ENCODE measurements at regions not wholly inside any gene's neighbourhood (a gene's known extent, or its start where the extent isn't known, plus 50 kb on each side); places are given as distances from the start of the nearest gene placed in this dataset.

DNA sequence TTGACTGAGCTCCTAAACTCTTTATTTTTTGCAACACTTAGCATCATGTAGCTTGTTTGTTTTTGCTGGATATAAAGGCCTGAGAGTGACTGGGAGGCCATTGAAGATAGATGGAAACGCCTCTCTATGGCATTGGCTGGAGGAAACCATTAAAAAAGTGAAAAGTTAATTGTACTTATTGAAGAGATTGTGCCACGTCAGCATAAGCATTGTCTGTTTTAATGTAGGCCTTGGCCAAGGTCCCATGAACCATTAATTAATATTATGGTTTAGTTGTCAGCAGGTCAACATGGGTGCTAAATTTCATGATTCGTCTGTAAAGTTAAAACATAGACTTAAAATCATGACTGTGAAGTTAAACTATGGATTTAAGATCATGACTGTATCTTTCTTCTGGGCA is 178.6 kb downstream of the GATA3 start:
- WGBS, 2 donors: 86 to 88% methylated on average over 3 of the region's 3 CpGs

GRCh38 chr10:8233832-8234259 is 179.4 kb downstream of the GATA3 start:
- TF ChIP-seq, protein P1, sequence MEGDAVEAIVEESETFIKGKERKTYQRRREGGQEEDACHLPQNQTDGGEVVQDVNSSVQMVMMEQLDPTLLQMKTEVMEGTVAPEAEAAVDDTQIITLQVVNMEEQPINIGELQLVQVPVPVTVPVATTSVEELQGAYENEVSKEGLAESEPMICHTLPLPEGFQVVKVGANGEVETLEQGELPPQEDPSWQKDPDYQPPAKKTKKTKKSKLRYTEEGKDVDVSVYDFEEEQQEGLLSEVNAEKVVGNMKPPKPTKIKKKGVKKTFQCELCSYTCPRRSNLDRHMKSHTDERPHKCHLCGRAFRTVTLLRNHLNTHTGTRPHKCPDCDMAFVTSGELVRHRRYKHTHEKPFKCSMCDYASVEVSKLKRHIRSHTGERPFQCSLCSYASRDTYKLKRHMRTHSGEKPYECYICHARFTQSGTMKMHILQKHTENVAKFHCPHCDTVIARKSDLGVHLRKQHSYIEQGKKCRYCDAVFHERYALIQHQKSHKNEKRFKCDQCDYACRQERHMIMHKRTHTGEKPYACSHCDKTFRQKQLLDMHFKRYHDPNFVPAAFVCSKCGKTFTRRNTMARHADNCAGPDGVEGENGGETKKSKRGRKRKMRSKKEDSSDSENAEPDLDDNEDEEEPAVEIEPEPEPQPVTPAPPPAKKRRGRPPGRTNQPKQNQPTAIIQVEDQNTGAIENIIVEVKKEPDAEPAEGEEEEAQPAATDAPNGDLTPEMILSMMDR (IDR thresholded peaks at IDR 0.05): no peak
- no peak for TF ChIP-seq POLR2A (IDR thresholded peaks at IDR 0.05)
- no peak for DNase-seq
- intact Hi-C loops (cut with DNase I): no loop called here
- Histone ChIP-seq H3K36me3 (no peaks in the 10 kb centered on the region), H3K4me3 (replicated peaks in 1 of 3) (no peak overlapping the region), H3K9me3 (no peaks in the 10 kb centered on the region), H3K27me3 (no peaks in the 10 kb centered on the region), H3K4me1 (no peaks in the 10 kb centered on the region), H3K27ac (no peak overlapping the region)
- 78 to 83% methylated on average over 7 of the region's 7 CpGs for WGBS, 2 donors

More for the DNA sequence above, 178.6 kb downstream of the GATA3 start:
- Histone ChIP-seq H3K4me3 (replicated peaks in 1 of 3) (no peak overlapping the region), H3K36me3 (no peaks in the 10 kb centered on the region), H3K27me3 (no peaks in the 10 kb centered on the region), H3K4me1 (no peaks in the 10 kb centered on the region), H3K27ac (no peak overlapping the region), H3K9me3 (no peaks in the 10 kb centered on the region)
- intact Hi-C loops (cut with DNase I): no loop called here
- DNase-seq: no peak
- TF ChIP-seq, protein P1 (IDR thresholded peaks at IDR 0.05): no peak
- TF ChIP-seq POLR2A (IDR thresholded peaks at IDR 0.05): no peak

DNA sequence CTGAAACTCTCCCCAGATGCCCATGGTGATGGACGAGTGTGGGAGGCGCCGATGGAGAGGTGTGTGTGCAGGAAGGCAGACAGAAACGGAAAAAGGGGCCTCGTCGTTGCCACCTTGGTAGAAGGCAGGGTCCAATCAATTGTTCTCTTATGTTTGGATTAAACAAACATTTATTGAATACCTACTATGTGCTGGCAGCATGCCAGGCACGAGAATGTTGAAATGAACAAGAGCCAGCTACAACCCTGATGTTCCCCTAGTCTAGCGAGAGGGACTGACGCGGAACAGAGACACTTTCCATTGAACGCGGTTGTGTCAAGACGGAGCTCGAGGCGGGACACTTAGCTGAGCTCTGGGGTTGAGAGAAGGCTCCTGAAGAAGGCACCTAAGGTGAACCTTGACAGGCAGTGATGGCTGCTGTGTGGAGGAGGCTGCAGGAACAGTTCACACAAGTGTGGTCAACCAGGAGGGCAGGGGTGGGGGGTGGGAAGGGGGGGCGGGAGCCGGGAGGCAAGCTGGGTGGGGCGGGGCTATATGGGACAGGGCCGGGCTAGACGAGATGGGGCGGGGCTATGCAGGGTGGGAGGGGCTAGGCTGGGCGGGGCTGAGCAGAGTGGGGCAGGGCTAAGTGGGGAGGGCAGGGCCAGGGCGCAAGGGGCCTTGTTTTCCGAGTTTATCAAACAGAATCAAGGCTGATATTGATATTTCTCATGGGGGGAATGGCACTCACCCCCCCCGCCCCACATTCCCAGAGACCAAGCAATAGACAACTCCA is 181.0 kb downstream of the GATA3 start:
- intact Hi-C loops (cut with DNase I): no loop called here
- WGBS, 2 donors: 86 to 90% methylated on average over 25 of the region's 25 CpGs
- DNase-seq: no peak
- H3K4me3 ChIP-seq (replicated peaks in 1 of 3): no peak overlapping the region
- no peak for TF ChIP-seq POLR2A (IDR thresholded peaks at IDR 0.05)
- TF ChIP-seq, protein P1 (IDR thresholded peaks at IDR 0.05): no peak
- H3K27ac ChIP-seq: no peak overlapping the region
- H3K36me3 ChIP-seq: no peaks in the 10 kb centered on the region
- no peaks in the 10 kb centered on the region for H3K4me1 ChIP-seq
- H3K9me3 ChIP-seq: no peaks in the 10 kb centered on the region
- no peaks in the 10 kb centered on the region for H3K27me3 ChIP-seq

GRCh38 chr10:8238986-8239385 is 184.5 kb downstream of the GATA3 start:
- no peaks in the 10 kb centered on the region for H3K36me3 ChIP-seq
- no peak overlapping the region for H3K4me3 ChIP-seq (replicated peaks in 1 of 3)
- no peak for DNase-seq
- intact Hi-C loops (cut with DNase I): no loop called here
- no peak overlapping the region for H3K27ac ChIP-seq
- 72 to 78% methylated on average over 7 of the region's 7 CpGs for WGBS, 2 donors
- TF ChIP-seq POLR2A (IDR thresholded peaks at IDR 0.05): no peak
- TF ChIP-seq, protein P1 (IDR thresholded peaks at IDR 0.05): no peak
- H3K9me3 ChIP-seq: no peaks in the 10 kb centered on the region
- H3K27me3 ChIP-seq: no peaks in the 10 kb centered on the region
- H3K4me1 ChIP-seq: no peaks in the 10 kb centered on the region

DNA sequence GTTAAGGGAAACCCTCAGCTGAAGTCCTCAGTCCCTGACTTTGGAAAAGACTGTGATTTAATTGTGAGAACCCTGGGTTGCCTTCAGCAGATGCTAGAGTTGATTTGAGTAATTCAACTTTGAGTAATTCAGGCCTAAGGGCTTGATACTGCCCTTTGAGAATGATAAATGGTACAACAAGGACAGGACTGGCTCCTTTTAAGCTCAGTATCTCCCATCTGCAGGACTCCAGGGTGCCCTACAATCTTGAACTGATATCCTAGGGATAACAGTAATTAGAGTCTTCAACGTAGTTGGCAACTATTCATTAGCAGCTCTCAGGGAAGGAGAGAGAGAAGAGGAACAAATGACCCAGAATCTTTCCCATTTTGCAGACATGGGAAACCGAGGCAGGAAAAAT is 186.4 kb downstream of the GATA3 start:
- Histone ChIP-seq H3K4me3 (replicated peaks in 1 of 3) (no peak overlapping the region), H3K27ac (no peak overlapping the region), H3K4me1 (no peaks in the 10 kb centered on the region), H3K27me3 (no peaks in the 10 kb centered on the region), H3K9me3 (no peaks in the 10 kb centered on the region), H3K36me3 (no peaks in the 10 kb centered on the region)
- intact Hi-C loops (cut with DNase I): no loop called here
- WGBS, 2 donors: 67 to 81% methylated on average over 2 of the region's 2 CpGs
- no peak for DNase-seq
- no peak for TF ChIP-seq POLR2A (IDR thresholded peaks at IDR 0.05)
- TF ChIP-seq, protein P1 (IDR thresholded peaks at IDR 0.05): no peak

Data from thyroid gland (tissue), 4 donors.